PC-9 (cell line): ENCODE measurements at regions not wholly inside any gene's neighbourhood (a gene's known extent, or its start where the extent isn't known, plus 50 kb on each side); places are given as distances from the start of the nearest gene placed in this dataset.

Source experiments
- BruUV-seq: library from RNA; stranded (reverse); fragments of 400-500 nt; replicated peaks from 2 replicates; lab custom pipeline; 2021; lab: Mats Ljungman, UMichigan
- CTCF ChIA-PET: fragments of 300-600 bp; sonication (Branson Sonifier 250); formaldehyde crosslinking; loops from one replicate; lab custom pipeline; 2022; ENCODE audit warnings: antibody characterized with exemption; lab: Charles Lee
- POLR2A ChIA-PET: fragments of 300-600 bp; sonication (Branson Sonifier 250); formaldehyde crosslinking; loops from one replicate; lab custom pipeline; 2022; ENCODE audit warnings: antibody characterized with exemption; ENCODE audit not compliant: unreplicated experiment; lab: Charles Lee
- DNase-seq, 2 experiments: peaks; one replicate each; pipeline versions ENCODE4 v3.0.0 to v3.0.0-alpha.2; 2015 to 2022; ENCODE audit warnings: mixed read lengths in 1 of 2
- H2AFZ ChIP-seq: fragments of 200-600 bp; sonication (generic); 2 replicates; pipeline ENCODE4 v1.8.1; 2017; ENCODE audit warnings: antibody characterized with exemption
- H3F3A ChIP-seq: fragments of 200-600 bp; sonication (generic); 2 replicates; pipeline ENCODE4 v1.8.1; 2017; ENCODE audit warnings: antibody characterized with exemption, mild to moderate bottlenecking, low read depth; ENCODE audit not compliant: insufficient read depth
- H3K27ac ChIP-seq: fragments of 200-600 bp; sonication (generic); 2 replicates; pipeline ENCODE4 v1.6.1; 2016; ENCODE audit warnings: mixed run types
- H3K27me3 ChIP-seq: fragments of 200-600 bp; sonication (generic); 2 replicates; pipeline ENCODE4 v1.6.1; 2016; ENCODE audit warnings: low read depth, mixed run types; ENCODE audit not compliant: insufficient read depth
- H3K36me3 ChIP-seq: fragments of 200-600 bp; sonication (generic); 2 replicates; pipeline ENCODE4 v1.6.1; 2016; ENCODE audit warnings: low read depth, mixed run types
- H3K4me1 ChIP-seq: fragments of 200-600 bp; sonication (generic); replicated peaks from 2 replicates; pipeline ENCODE4 v1.6.1; 2016; ENCODE audit warnings: mixed run types; ENCODE audit not compliant: insufficient read depth
- H3K4me2 ChIP-seq: fragments of 200-600 bp; sonication (generic); 2 replicates; pipeline ENCODE4 v1.6.1; 2017; ENCODE audit warnings: mixed run types
- H3K4me3 ChIP-seq: fragments of 200-600 bp; sonication (generic); 2 replicates; pipeline ENCODE4 v1.6.1; 2016; ENCODE audit warnings: mixed run types
- H3K79me2 ChIP-seq: fragments of 200-600 bp; sonication (generic); 2 replicates; pipeline ENCODE4 v1.6.1; 2017; ENCODE audit warnings: low read depth, mixed run types
- H3K9me2 ChIP-seq: fragments of 200-600 bp; sonication (generic); 2 replicates; pipeline ENCODE4 v1.8.1; 2017; ENCODE audit warnings: mild to moderate bottlenecking; ENCODE audit not compliant: insufficient read depth
- H3K9me3 ChIP-seq: fragments of 200-600 bp; sonication (generic); 2 replicates; pipeline ENCODE4 v1.8.1; 2016; ENCODE audit warnings: low read depth; ENCODE audit not compliant: insufficient read depth
- H4K20me1 ChIP-seq: fragments of 200-600 bp; sonication (generic); 2 replicates; pipeline ENCODE4 v1.8.1; 2017; ENCODE audit not compliant: insufficient read depth
- EZH2 ChIP-seq: fragments of 200-600 bp; sonication (generic); IDR thresholded peaks from 2 replicates; pipeline ENCODE4 v1.8.0; 2017; ENCODE audit warnings: antibody characterized with exemption, low read depth
- intact Hi-C: fragments of 100-400 bp; cut with micrococcal nuclease; formaldehyde crosslinking; loops from one replicate; pipeline ENCODE4 v1.10.0; 2022; ENCODE audit not compliant: unreplicated experiment
- TF ChIP-seq, protein P1 (sequence below): fragments of 200-600 bp; sonication (generic); conservative IDR thresholded peaks from 2 replicates; pipeline ENCODE4 v1.6.1; 2017; ENCODE audit warnings: mixed run types, antibody characterized with exemption, mild to moderate bottlenecking, moderate library complexity

DNA sequence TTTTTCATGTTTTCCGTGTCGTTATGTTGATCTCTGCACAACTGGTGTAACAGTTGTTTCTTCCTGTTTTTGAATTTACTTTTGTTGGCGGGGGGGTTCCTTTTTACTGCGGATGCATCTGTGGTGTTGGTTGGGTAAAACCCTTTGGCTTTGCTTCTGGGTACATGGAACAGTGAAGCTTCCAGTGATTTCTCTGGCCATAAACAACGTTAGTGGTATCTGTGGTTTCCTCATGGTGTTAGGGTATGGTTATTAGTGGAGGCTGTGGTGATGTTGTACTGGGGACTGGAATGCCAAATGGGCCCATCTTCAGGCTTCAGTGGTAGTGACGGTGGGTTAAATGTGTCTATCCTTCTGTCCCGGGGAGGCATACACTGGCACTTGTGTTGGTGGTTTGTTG, 285.4 kb upstream of the ZNF804A start:
- Histone ChIP-seq H4K20me1 (no peaks in the 10 kb centered on the region), H3K27ac (no peak overlapping the region), H3K36me3 (no peaks in the 10 kb centered on the region), H3F3A (no peaks in the 10 kb centered on the region), H3K27me3 (no peaks in the 10 kb centered on the region), H3K4me1 (no peaks in the 10 kb centered on the region), H3K4me3 (no peak overlapping the region), H3K4me2 (no peak overlapping the region), H3K9me2 (0 out of 2 replicates have a peak, but pooled peaks cover 4% of the 10 kb centered on the region), H3K9me3 (no peaks in the 10 kb centered on the region), H2AFZ (no peak overlapping the region), H3K79me2 (no peaks in the 10 kb centered on the region)
- no TSS peak for BruUV-seq
- ChIA-PET CTCF (no interaction called here), POLR2A (no interaction called here)
- no peak for DNase-seq
- TF ChIP-seq EZH2: no peak
- intact Hi-C loops: no loop called here

DNA sequence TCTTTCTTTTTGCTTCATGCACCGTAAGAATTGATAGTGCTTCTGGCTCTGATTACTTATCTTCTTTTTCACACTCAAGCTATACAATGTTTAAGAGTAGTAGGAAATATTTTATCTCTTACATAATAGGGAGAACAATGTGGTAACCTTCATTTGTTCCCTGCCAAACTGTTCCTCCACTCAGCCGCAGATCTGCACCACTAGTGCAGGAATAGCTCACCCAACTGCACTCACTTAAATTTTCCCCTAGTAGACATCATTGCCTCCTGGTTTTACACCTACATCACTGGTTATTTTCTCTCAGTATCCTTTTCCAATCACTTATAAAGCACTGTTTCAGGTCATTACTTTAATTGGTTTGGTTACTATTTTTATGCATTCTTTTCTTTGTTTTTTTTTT, 283.5 kb upstream of the ZNF804A start:
- intact Hi-C loops: no loop called here
- POLR2A ChIA-PET: no interaction called here
- DNase-seq: no peak

DNA sequence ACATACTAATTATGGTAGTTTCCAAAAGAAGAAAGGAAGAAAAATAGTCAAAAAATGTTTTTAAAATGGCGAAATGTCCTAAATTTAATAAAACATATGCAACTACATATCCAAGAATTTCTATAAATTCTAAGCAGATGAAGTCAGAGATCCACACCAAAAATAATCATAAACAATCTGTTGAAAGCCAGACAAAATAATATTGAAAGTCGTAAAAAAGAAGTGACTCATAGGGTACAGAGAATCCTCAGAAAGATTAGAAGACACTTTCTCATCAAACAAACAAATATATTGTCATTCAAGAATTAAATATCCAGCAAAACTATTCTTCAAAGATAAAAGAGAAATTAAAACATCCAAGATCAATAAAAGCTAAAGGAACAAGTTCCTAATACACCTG, 281.4 kb upstream of the ZNF804A start:
- POLR2A ChIA-PET: no interaction called here
- no peak for DNase-seq
- no peaks in the 10 kb centered on the region for H3K79me2 ChIP-seq
- BruUV-seq: no TSS peak
- TF ChIP-seq, protein P1, sequence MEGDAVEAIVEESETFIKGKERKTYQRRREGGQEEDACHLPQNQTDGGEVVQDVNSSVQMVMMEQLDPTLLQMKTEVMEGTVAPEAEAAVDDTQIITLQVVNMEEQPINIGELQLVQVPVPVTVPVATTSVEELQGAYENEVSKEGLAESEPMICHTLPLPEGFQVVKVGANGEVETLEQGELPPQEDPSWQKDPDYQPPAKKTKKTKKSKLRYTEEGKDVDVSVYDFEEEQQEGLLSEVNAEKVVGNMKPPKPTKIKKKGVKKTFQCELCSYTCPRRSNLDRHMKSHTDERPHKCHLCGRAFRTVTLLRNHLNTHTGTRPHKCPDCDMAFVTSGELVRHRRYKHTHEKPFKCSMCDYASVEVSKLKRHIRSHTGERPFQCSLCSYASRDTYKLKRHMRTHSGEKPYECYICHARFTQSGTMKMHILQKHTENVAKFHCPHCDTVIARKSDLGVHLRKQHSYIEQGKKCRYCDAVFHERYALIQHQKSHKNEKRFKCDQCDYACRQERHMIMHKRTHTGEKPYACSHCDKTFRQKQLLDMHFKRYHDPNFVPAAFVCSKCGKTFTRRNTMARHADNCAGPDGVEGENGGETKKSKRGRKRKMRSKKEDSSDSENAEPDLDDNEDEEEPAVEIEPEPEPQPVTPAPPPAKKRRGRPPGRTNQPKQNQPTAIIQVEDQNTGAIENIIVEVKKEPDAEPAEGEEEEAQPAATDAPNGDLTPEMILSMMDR: no peak
- no peak for TF ChIP-seq EZH2
- no peaks in the 10 kb centered on the region for H3K9me3 ChIP-seq
- intact Hi-C loops: no loop called here
- no peak overlapping the region for H3K4me3 ChIP-seq
- H3K27ac ChIP-seq: no peak overlapping the region
- no peaks in the 10 kb centered on the region for H3K36me3 ChIP-seq
- no peaks in the 10 kb centered on the region for H3F3A ChIP-seq
- no peak overlapping the region for H2AFZ ChIP-seq
- no peaks in the 10 kb centered on the region for H3K27me3 ChIP-seq
- H3K4me1 ChIP-seq: no peaks in the 10 kb centered on the region
- no peak overlapping the region for H3K4me2 ChIP-seq
- CTCF ChIA-PET: no interaction called here
- H4K20me1 ChIP-seq: no peaks in the 10 kb centered on the region
- H3K9me2 ChIP-seq: 0 out of 2 replicates have a peak, but pooled peaks cover 4% of the 10 kb centered on the region

More for the DNA sequence above, 283.5 kb upstream of the ZNF804A start:
- Histone ChIP-seq H3K4me1 (no peaks in the 10 kb centered on the region), H3K27me3 (no peaks in the 10 kb centered on the region), H3K4me3 (no peak overlapping the region), H3K9me2 (0 out of 2 replicates have a peak, but pooled peaks cover 4% of the 10 kb centered on the region), H3K27ac (no peak overlapping the region), H3K9me3 (no peaks in the 10 kb centered on the region), H4K20me1 (no peaks in the 10 kb centered on the region), H3F3A (no peaks in the 10 kb centered on the region), H3K79me2 (no peaks in the 10 kb centered on the region), H3K36me3 (no peaks in the 10 kb centered on the region), H2AFZ (no peak overlapping the region), H3K4me2 (no peak overlapping the region)
- CTCF ChIA-PET: no interaction called here
- BruUV-seq: no TSS peak
- TF ChIP-seq, protein P1: no peak
- no peak for TF ChIP-seq EZH2

DNA sequence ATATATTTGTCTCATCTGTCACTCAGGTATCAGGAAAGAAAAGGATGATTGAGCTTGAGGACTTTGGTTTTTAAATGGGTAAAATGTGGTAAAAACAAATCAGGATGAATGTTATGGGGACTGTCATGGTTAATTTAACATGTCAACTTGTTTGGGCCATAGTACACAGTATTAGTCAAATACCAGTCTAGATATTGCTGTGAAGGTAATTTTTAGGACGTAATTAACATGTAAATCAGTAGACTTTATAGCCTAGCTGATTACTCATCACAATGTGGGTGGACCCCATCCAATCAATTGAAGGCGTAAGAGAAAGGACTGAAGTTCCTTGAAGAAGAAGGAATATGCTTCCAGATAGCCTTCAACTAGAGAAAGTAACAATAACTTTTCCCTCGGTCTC, 275.7 kb upstream of the ZNF804A start:
- no peaks in the 10 kb centered on the region for H3F3A ChIP-seq
- H3K36me3 ChIP-seq: no peaks in the 10 kb centered on the region
- ChIA-PET POLR2A (no interaction called here), CTCF (no interaction called here)
- no peak for DNase-seq
- TF ChIP-seq EZH2: no peak
- TF ChIP-seq, protein P1: no peak
- H3K4me3 ChIP-seq: no peak overlapping the region
- no TSS peak for BruUV-seq
- H2AFZ ChIP-seq: no peak overlapping the region
- intact Hi-C loops: no loop called here
- no peak overlapping the region for H3K27ac ChIP-seq
- H3K4me2 ChIP-seq: no peak overlapping the region
- H3K4me1 ChIP-seq: no peaks in the 10 kb centered on the region
- no peaks in the 10 kb centered on the region for H3K79me2 ChIP-seq
- no peaks in the 10 kb centered on the region for H3K9me2 ChIP-seq
- H3K27me3 ChIP-seq: no peaks in the 10 kb centered on the region
- H3K9me3 ChIP-seq: no peaks in the 10 kb centered on the region
- H4K20me1 ChIP-seq: no peaks in the 10 kb centered on the region
